Activated CD8-positive, alpha-beta T cell treated with anti-CD3 and anti-CD28 coated beads for 36 hours (primary cell): ENCODE measurements at regions not wholly inside any gene's neighbourhood (a gene's known extent, or its start where the extent isn't known, plus 50 kb on each side); places are given as distances from the start of the nearest gene placed in this dataset.

Experiments
- ATAC-seq: fragments of 200-7000 bp; cut with Tn5 transposase; one replicate; pipeline ENCODE4 v1.10.0; 2021; ENCODE audit warnings: mild to moderate bottlenecking, moderate library complexity
- CTCF ChIA-PET: fragments of 350-600 bp; sonication (Branson Sonifier 250); formaldehyde crosslinking; loops from one replicate; lab custom pipeline; 2021; ENCODE audit warnings: antibody characterized with exemption; lab: Charles Lee
- POLR2A ChIA-PET: fragments of 350-600 bp; sonication (Branson Sonifier 250); formaldehyde crosslinking; loops from one replicate; lab custom pipeline; 2021; ENCODE audit warnings: antibody characterized with exemption; lab: Charles Lee
- DNase-seq: peaks from one replicate; pipeline ENCODE4 v3.0.0-alpha.2; 2020
- H3K27ac Mint-ChIP-seq: one replicate; pipeline ENCODE4 v1.8.0; 2021; ENCODE audit warnings: mild to moderate bottlenecking, mixed read lengths
- H3K27me3 Mint-ChIP-seq: one replicate; pipeline ENCODE4 v1.8.0; 2021; ENCODE audit warnings: mixed read lengths
- H3K36me3 Mint-ChIP-seq: one replicate; pipeline ENCODE4 v1.8.0; 2021; ENCODE audit warnings: low read depth, mixed read lengths
- H3K4me1 Mint-ChIP-seq: one replicate; pipeline ENCODE4 v1.8.0; 2021; ENCODE audit warnings: low read depth, mixed read lengths
- H3K4me3 Mint-ChIP-seq: one replicate; pipeline ENCODE4 v1.8.0; 2021; ENCODE audit warnings: mild to moderate bottlenecking, moderate library complexity, mixed read lengths
- H3K9me3 Mint-ChIP-seq: one replicate; pipeline ENCODE4 v1.8.0; 2021; ENCODE audit warnings: mixed read lengths
- intact Hi-C: fragments of 100-400 bp; cut with micrococcal nuclease; formaldehyde crosslinking; loops from one replicate; pipeline ENCODE4 v1.10.0; 2022
- TF ChIP-seq, protein P1 (sequence below): fragments of 200-600 bp; IDR thresholded peaks from one replicate; pipeline ENCODE4 v1.8.0; 2022; ENCODE audit warnings: antibody characterized with exemption, mild to moderate bottlenecking

DNA sequence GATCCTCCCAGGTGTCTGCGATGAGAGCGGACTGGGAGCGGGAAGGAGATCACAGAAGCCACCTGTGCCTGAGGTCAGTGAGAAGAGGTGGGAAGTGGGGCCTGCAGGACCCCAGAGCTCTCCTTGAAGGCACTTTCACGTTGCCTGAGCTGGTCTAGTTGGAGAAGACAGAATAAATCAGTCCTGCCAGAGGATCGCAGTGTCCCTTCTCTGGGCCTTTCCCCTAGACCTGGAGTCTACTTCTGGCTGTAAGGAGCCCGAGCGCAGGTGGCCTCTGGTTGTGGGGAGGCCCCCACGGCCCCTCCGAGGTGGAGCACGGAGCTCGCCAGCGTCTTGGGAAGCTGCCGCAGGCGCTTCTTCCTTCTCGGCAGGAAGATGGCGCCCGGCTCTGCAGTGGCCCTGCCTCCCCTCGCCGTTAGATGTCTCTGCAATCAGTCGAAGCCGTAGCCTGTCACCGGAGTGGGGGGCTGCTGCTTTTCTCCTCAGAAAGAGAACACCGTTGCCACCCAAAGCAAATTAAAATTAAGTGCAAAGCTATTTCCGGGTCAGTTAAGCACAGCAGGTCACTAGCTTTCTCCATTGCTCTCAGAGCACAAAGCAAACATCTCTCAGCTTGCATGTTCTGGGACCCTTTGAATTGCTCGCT lies 212.0 kb upstream of the MYT1L start:
- Mint-ChIP-seq H3K4me3 (no peak overlapping the region), H3K27ac (no peak overlapping the region), H3K4me1 (no peaks in the 10 kb centered on the region), H3K27me3 (peaks cover 5% of the 10 kb centered on the region), H3K9me3 (no peaks in the 10 kb centered on the region), H3K36me3 (no peaks in the 10 kb centered on the region)
- CTCF ChIA-PET, result no interaction called here
- ATAC-seq, result no peak
- DNase-seq, result no peak
- intact Hi-C loops, result no loop called here
- POLR2A ChIA-PET, result no interaction called here
- TF ChIP-seq, protein P1, sequence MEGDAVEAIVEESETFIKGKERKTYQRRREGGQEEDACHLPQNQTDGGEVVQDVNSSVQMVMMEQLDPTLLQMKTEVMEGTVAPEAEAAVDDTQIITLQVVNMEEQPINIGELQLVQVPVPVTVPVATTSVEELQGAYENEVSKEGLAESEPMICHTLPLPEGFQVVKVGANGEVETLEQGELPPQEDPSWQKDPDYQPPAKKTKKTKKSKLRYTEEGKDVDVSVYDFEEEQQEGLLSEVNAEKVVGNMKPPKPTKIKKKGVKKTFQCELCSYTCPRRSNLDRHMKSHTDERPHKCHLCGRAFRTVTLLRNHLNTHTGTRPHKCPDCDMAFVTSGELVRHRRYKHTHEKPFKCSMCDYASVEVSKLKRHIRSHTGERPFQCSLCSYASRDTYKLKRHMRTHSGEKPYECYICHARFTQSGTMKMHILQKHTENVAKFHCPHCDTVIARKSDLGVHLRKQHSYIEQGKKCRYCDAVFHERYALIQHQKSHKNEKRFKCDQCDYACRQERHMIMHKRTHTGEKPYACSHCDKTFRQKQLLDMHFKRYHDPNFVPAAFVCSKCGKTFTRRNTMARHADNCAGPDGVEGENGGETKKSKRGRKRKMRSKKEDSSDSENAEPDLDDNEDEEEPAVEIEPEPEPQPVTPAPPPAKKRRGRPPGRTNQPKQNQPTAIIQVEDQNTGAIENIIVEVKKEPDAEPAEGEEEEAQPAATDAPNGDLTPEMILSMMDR, result no peak

DNA sequence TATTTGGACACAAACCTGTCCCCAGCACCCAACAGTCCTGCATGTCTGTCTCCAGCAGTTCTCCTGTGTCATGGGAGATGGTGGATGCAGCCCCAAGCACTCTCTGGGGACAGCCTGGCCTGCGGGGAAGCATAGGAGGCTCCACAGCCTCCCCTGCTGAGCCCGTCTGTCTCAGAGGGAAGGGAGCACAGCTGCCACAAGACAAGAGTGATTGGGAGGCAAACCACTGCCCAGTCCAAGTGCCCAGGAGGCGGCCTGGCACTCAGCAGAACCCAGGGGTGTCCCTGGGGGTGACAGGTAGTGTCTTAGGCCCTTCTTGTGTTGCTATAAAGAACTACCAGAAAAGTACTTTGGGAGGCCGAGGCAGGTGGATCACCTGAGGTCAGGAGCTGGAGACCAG lies 211.2 kb upstream of the MYT1L start:
- H3K27ac Mint-ChIP-seq, result no peak overlapping the region
- no peaks in the 10 kb centered on the region for H3K36me3 Mint-ChIP-seq
- H3K4me1 Mint-ChIP-seq, result no peaks in the 10 kb centered on the region
- intact Hi-C loops, result no loop called here
- POLR2A ChIA-PET, result no interaction called here
- CTCF ChIA-PET, result no interaction called here
- DNase-seq (no peak), ATAC-seq (no peak)
- peaks cover 5% of the 10 kb centered on the region for H3K27me3 Mint-ChIP-seq
- H3K9me3 Mint-ChIP-seq, result no peaks in the 10 kb centered on the region
- H3K4me3 Mint-ChIP-seq, result no peak overlapping the region
- TF ChIP-seq, protein P1, result no peak

DNA sequence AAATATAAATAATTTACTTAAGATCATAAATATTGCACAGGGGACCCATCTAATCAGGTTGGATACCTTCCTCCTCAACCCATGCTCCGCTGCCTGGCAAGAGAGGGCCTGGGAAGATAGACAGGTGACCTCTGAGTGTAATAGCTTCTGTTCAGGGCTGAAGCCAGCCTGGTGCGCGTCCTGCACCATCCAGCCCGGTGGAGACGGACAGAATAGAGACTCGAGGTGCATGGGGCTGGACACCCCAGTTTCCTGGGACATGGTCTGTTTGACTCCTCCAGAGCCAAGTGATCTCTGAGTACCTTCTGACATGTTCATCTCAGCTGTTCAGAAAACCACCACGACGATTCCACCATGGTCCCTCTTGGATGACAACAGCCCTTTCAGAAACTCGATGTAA lies 209.3 kb upstream of the MYT1L start:
- ChIA-PET POLR2A (no interaction called here), CTCF (no interaction called here)
- TF ChIP-seq, protein P1, result no peak
- Mint-ChIP-seq H3K9me3 (no peaks in the 10 kb centered on the region), H3K27ac (no peak overlapping the region), H3K4me1 (no peaks in the 10 kb centered on the region), H3K27me3 (peaks cover 5% of the 10 kb centered on the region), H3K4me3 (no peak overlapping the region), H3K36me3 (no peaks in the 10 kb centered on the region)
- ATAC-seq (no peak), DNase-seq (no peak)
- intact Hi-C loops, result no loop called here

DNA sequence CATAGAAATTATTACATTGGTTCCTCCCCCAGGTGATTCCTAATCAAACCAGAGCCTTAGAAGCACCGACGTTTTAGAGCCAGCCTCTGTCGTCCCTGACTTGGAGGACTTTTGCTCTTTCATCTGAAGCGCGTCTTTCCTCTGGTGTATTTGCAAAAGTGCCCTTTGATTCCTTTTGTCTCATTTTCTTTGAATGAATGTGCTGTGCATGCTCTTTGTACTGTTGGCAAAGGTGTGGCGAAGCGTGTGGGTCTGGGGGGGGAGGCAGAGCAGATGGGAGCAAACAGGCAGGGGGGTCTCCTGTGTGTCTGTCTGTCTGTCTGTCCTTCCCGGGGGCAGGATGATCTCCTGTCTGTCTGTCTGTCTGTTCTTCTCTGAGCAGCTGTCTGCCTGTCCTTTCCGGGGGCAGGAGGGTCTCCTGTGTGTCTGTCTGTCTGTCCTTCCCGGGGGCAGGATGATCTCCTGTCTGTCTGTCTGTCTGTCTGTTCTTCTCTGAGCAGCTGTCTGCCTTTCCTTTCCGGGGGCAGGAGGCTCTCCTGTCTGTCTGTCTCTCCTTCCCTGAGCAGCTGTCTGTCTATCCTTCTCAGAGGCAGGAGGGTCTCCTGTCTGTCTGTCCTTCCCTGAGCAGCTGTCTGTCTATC lies 205.5 kb upstream of the MYT1L start:
- intact Hi-C loops, result no loop called here
- no peak overlapping the region for H3K4me3 Mint-ChIP-seq
- H3K27me3 Mint-ChIP-seq, result peaks cover 5% of the 10 kb centered on the region
- CTCF ChIA-PET, result no interaction called here
- H3K27ac Mint-ChIP-seq, result no peak overlapping the region
- TF ChIP-seq, protein P1, result no peak
- ATAC-seq (no peak), DNase-seq (no peak)
- H3K4me1 Mint-ChIP-seq, result no peaks in the 10 kb centered on the region
- H3K36me3 Mint-ChIP-seq, result no peaks in the 10 kb centered on the region
- H3K9me3 Mint-ChIP-seq, result no peaks in the 10 kb centered on the region
- POLR2A ChIA-PET, result no interaction called here

DNA sequence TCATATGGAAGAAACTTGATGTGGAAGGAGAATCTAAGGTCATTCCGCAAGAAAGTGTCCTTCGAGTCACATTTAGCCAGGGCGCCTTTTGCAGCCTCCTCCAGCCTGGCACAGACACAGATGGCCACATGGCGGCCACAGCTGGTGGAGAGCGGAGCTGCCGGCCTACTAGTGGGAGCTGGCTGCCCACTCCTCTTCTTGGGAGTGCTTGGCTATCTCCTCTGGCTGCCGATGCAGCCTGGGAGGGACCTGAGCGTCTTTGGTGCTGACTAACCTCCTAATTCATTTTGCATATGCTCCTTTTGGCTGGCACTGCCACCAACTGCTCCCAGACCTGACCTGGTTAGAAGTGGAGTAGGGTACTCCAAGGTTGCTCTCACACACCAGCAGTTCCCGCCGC lies 199.3 kb upstream of the MYT1L start:
- no peak for ATAC-seq
- no peak for DNase-seq
- TF ChIP-seq, protein P1, result no peak
- POLR2A ChIA-PET, result no interaction called here
- H3K27me3 Mint-ChIP-seq, result no peaks in the 10 kb centered on the region
- CTCF ChIA-PET, result no interaction called here
- H3K36me3 Mint-ChIP-seq, result no peaks in the 10 kb centered on the region
- H3K4me3 Mint-ChIP-seq, result no peak overlapping the region
- H3K4me1 Mint-ChIP-seq, result no peaks in the 10 kb centered on the region
- no peaks in the 10 kb centered on the region for H3K9me3 Mint-ChIP-seq
- H3K27ac Mint-ChIP-seq, result no peak overlapping the region
- intact Hi-C loops, result no loop called here
